ENCODE measurements at regions not wholly inside any gene's neighbourhood (a gene's known extent, or its start where the extent isn't known, plus 50 kb on each side); places are given as distances from the start of the nearest gene placed in this dataset.

- TF ChIP-seq CTCF (optimal IDR thresholded peaks at IDR 0.05 in 1 of 3, IDR thresholded peaks at IDR 0.05 in 1 of 3, conservative IDR thresholded peaks at IDR 0.05 in 1 of 3; ENCODE audit: extremely low read depth in 1 of 3, insufficient read depth in 2 of 3, low read length in 3 of 3) (no peak), EZH2 (IDR thresholded peaks at IDR 0.05; ENCODE audit: low read length) (no peak)
Observed at GRCh38 chr20:57785720-57786119, 75.9 kb upstream of the PMEPA1 start.
